Left ventricle myocardium inferior (tissue), 1 donor: ENCODE measurements at regions not wholly inside any gene's neighbourhood (a gene's known extent, or its start where the extent isn't known, plus 50 kb on each side); places are given as distances from the start of the nearest gene placed in this dataset.
"Not testable (repeated sequence)": the region's sequence is repeated elsewhere in the genome, so short reads cannot be mapped to it uniquely, and the experiment has no call there.

Experiments
- DNase-seq: peaks from one replicate; pipeline ENCODE4 v3.0.0-alpha.2; 2020
- H3K27ac ChIP-seq: fragments of 200-600 bp; replicated peaks from 2 replicates; pipeline ENCODE4 v1.8.0; 2021
- H3K27me3 ChIP-seq: fragments of 200-600 bp; 2 replicates; pipeline ENCODE4 v1.8.0; 2021; ENCODE audit warnings: low read depth
- H3K36me3 ChIP-seq: fragments of 200-600 bp; 2 replicates; pipeline ENCODE4 v1.8.0; 2021
- H3K4me1 ChIP-seq: fragments of 200-600 bp; 2 replicates; pipeline ENCODE4 v1.8.0; 2021
- H3K4me3 ChIP-seq: fragments of 200-600 bp; 2 replicates; pipeline ENCODE4 v1.8.0; 2021; ENCODE audit warnings: mild to moderate bottlenecking, moderate library complexity
- H3K9me3 ChIP-seq: fragments of 200-600 bp; replicated peaks from 2 replicates; pipeline ENCODE4 v1.8.0; 2021
- intact Hi-C: fragments of 100-400 bp; cut with micrococcal nuclease; formaldehyde crosslinking; loops from one replicate; pipeline ENCODE4 v1.11.0; 2022
- TF ChIP-seq, protein P1 (sequence below): fragments of 200-600 bp; IDR thresholded peaks from 2 replicates; pipeline ENCODE4 v1.8.0; 2021; ENCODE audit warnings: antibody characterized with exemption, mild to moderate bottlenecking, borderline replicate concordance
- donor health status: DM: no; HTN: yes; CAD: no; lungs with severe emphysema.

DNA sequence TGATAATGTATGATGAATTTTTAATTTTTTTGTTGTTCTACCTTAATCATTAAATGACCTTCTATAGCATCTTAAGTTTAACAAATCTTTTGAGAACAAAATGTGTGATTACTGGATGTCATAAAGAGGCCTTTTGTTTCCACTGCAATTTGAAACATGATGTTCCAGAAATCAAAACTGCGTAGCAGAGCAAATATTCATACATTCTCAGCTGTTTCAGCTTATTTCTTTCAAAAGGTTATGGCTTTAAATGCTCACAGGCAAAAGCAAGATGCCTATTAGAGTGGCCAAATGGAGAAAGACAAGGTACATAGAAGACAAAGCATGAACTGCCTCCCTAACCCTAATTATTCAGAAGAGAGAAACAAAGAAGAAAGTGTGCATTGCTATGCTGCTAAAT, 233.0 kb upstream of the SLC7A11 start:
- Histone ChIP-seq H3K36me3 (no peaks in the 10 kb centered on the region), H3K9me3 (peaks cover 11% of the 10 kb centered on the region), H3K27ac (no peak overlapping the region), H3K4me3 (no peak overlapping the region), H3K27me3 (no peaks in the 10 kb centered on the region), H3K4me1 (no peaks in the 10 kb centered on the region)
- no peak for DNase-seq
- TF ChIP-seq, protein P1, sequence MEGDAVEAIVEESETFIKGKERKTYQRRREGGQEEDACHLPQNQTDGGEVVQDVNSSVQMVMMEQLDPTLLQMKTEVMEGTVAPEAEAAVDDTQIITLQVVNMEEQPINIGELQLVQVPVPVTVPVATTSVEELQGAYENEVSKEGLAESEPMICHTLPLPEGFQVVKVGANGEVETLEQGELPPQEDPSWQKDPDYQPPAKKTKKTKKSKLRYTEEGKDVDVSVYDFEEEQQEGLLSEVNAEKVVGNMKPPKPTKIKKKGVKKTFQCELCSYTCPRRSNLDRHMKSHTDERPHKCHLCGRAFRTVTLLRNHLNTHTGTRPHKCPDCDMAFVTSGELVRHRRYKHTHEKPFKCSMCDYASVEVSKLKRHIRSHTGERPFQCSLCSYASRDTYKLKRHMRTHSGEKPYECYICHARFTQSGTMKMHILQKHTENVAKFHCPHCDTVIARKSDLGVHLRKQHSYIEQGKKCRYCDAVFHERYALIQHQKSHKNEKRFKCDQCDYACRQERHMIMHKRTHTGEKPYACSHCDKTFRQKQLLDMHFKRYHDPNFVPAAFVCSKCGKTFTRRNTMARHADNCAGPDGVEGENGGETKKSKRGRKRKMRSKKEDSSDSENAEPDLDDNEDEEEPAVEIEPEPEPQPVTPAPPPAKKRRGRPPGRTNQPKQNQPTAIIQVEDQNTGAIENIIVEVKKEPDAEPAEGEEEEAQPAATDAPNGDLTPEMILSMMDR = no peak
- intact Hi-C loops = no loop called here

DNA sequence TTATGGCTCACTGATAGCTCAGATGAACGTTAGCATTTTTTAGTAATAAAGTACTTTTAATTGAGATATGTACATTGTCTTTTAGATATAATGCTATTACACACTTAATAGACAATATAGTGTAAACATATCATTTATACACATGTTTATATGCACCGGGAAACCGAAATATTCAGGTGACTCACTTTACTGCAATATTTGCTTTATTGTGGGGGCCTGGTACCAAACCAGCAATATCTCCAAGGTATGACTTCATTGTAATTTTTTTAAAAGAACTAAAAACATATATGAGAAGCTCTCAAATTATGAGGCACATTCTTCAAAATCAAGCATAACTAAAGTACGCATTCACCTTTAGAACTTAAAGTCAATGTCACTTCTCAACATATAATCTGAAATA, 231.2 kb upstream of the SLC7A11 start:
- Histone ChIP-seq H3K36me3 (no peaks in the 10 kb centered on the region), H3K27me3 (no peaks in the 10 kb centered on the region)
- intact Hi-C loops = no loop called here

DNA sequence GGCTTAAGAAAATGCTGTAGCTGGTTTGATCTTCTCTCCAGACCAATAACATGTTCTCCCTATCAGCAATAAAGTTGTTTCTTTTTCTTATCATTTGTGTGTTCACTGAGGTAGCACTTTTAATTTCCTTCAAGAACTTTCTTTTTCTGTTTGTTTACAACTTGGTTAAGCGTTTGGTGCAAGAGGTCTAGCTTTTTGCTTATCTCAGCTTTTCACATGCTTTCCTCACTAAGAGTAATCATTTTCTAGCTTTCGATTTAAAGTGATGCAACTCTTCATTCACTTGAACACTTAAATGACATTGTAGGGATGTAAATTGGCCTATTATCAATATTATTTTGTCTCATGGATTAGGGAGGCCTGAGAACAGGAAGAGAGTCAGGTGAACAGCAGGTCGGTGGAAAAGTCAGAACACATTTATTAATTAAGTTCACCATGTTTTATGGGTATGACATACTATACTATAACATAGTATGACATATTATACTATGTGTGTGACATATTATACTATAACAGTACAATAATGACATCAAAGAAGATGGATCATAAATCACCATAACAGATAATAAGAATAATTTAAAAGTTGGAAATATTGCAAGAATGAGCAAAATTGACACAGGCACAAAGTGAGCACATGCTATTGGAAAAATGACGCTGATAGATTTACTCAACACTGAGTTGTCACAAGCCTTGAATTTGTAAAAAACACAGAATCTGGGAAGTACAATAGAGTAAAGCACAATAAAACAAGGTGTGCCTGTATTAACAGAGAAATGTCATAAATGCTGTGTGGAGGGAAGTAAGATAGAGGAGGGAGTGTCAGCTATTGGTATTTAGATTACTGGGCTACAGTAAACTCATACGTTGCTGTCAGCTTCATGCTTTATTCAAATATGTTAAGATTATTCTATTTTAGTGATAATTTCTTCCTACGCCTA, 218.6 kb upstream of the SLC7A11 start:
- H3K27ac ChIP-seq = no peak overlapping the region
- no peaks in the 10 kb centered on the region for H3K4me1 ChIP-seq
- no peaks in the 10 kb centered on the region for H3K27me3 ChIP-seq
- no peak for DNase-seq
- TF ChIP-seq, protein P1 = no peak
- no peaks in the 10 kb centered on the region for H3K9me3 ChIP-seq
- H3K36me3 ChIP-seq = no peaks in the 10 kb centered on the region
- intact Hi-C loops = no loop called here
- H3K4me3 ChIP-seq = no peak overlapping the region

More for the DNA sequence above, 231.2 kb upstream of the SLC7A11 start:
- Histone ChIP-seq H3K4me1 (no peaks in the 10 kb centered on the region), H3K9me3 (peaks cover 20% of the 10 kb centered on the region), H3K27ac (no peak overlapping the region), H3K4me3 (no peak overlapping the region)
- TF ChIP-seq, protein P1 = no peak
- DNase-seq = no peak

DNA sequence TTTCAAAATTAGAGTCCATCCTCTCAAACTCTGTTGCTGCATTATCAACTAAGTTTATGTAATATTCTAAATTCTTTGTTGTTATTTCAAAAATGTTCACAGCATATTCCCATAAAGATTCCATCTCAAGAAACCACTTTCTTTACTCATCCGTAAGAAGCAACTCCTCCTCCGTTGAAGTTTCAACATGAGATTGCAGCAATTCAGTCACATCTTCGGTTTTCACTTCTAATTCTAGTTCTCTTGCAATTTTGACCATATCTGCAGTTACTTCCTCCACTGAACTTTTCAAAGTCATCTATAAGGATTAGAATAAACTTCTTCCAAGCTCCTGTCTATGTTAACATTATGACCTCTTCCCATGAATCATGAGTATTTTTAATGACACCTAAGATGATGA, 216.6 kb upstream of the SLC7A11 start:
- no peak for DNase-seq
- TF ChIP-seq, protein P1 = no peak
- intact Hi-C loops = no loop called here

DNA sequence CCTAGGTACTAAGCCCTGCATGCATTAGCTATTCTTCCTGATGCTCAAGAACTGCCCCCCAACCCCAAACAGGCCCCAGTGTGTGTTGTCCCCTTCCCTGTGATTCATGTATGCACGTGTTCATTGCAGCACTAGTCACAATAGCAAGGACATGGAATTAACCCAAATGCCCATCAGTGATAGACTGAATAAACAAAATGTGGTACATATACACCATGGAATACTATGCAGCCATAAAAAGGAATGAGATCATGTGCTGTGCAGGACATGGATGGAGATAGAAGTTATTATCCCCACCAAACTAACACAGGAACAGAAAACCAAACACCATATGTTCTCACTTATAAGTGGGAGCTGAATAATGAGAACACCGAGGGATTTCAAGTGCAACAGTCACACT, 214.2 kb upstream of the SLC7A11 start:
- H3K27ac ChIP-seq, DNase-seq, H3K36me3 ChIP-seq, H3K27me3 ChIP-seq, H3K4me1 ChIP-seq, H3K4me3 ChIP-seq, intact Hi-C loops, H3K9me3 ChIP-seq: not testable (repeated sequence)

More for the DNA sequence above, 216.6 kb upstream of the SLC7A11 start:
- H3K4me3 ChIP-seq = no peak overlapping the region
- no peaks in the 10 kb centered on the region for H3K36me3 ChIP-seq
- H3K27ac ChIP-seq = no peak overlapping the region
- H3K9me3 ChIP-seq = no peaks in the 10 kb centered on the region
- H3K27me3 ChIP-seq = no peaks in the 10 kb centered on the region
- no peaks in the 10 kb centered on the region for H3K4me1 ChIP-seq

DNA sequence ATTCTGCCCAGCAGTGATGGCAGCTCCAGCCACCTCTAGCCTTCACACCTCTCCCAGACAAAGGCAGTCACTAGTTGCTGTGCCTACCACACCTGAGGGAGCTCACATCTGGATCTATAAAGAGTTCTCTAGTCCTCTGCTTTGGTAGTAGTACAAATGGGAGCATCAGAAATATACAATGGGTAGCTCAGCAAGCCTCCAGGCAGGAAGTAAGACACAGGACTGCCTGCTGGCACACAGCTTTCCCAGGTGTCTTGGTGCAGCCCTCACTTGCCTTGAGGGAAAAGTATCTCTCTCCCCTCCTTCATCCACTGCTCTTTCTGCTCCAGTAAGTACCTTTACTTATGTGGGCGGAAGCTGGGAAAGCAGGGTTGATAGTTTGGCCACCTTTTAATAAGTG, 212.9 kb upstream of the SLC7A11 start:
- intact Hi-C loops = no loop called here
- TF ChIP-seq, protein P1 = no peak
- DNase-seq = no peak

More for the DNA sequence above, 212.9 kb upstream of the SLC7A11 start:
- Histone ChIP-seq H3K4me3 (no peak overlapping the region), H3K27me3 (no peaks in the 10 kb centered on the region), H3K9me3 (no peaks in the 10 kb centered on the region), H3K36me3 (no peaks in the 10 kb centered on the region), H3K4me1 (no peaks in the 10 kb centered on the region), H3K27ac (no peak overlapping the region)
